GM12865 (cell line): ENCODE measurements at regions not wholly inside any gene's neighbourhood (a gene's known extent, or its start where the extent isn't known, plus 50 kb on each side); places are given as distances from the start of the nearest gene placed in this dataset.

ENCODE experiments used
- DNase-seq: peaks from one replicate; pipeline ENCODE4 v3.0.0; 2010; ENCODE audit warnings: low read depth
- H3K4me3 ChIP-seq: 2 replicates; pipeline ENCODE4 v1.5.1; 2011; ENCODE audit warnings: mild to moderate bottlenecking, low read depth, low read length, control low read depth
- TF ChIP-seq, protein P1 (sequence below): IDR thresholded peaks from 2 replicates; pipeline ENCODE4 v1.5.1; 2011; ENCODE audit warnings: low read length, control low read depth, low read depth, inconsistent platforms; ENCODE audit not compliant: insufficient read depth; ENCODE audit errors: missing control alignments

DNA sequence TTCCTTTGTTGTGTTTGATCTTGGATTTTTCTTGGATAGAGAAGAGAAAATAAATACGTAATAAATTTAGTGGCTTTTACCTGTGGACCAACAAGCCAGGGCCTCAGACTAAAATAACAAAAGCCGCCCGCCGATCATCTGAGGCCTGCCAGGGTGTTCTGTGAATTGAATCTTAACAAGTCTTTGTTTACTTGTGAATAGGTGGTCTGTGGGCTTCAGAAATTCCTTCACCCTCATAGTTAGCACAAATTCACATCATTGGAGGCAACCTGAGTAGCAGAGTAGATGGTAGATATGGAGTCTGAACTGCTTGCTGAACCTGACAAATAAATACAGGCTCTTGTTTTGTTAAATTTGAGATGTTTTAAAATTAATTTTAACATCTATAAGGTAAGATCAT lies 176.3 kb upstream of the MTNR1B start:
- DNase-seq, result no peak
- H3K4me3 ChIP-seq, result no peak overlapping the region
- TF ChIP-seq, protein P1, sequence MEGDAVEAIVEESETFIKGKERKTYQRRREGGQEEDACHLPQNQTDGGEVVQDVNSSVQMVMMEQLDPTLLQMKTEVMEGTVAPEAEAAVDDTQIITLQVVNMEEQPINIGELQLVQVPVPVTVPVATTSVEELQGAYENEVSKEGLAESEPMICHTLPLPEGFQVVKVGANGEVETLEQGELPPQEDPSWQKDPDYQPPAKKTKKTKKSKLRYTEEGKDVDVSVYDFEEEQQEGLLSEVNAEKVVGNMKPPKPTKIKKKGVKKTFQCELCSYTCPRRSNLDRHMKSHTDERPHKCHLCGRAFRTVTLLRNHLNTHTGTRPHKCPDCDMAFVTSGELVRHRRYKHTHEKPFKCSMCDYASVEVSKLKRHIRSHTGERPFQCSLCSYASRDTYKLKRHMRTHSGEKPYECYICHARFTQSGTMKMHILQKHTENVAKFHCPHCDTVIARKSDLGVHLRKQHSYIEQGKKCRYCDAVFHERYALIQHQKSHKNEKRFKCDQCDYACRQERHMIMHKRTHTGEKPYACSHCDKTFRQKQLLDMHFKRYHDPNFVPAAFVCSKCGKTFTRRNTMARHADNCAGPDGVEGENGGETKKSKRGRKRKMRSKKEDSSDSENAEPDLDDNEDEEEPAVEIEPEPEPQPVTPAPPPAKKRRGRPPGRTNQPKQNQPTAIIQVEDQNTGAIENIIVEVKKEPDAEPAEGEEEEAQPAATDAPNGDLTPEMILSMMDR, result no peak

DNA sequence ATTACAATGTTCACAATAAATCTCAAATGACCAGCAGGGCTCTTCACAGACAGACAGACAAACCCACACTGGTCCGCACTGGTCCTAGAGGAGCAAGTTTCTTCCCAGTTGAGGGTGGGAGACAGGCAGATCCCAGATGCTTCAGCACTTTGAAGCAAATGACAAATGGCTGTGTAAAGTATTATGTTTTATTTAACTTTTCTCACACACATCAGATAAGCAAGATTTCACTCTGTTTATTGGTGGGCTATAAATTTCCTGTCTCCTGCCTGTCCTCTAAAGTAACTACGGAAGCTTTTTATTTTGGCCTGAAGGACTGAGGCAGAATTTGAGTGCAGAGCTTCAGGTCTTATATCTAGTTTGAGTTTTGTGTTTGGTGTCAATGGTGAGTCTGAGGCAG lies 174.7 kb upstream of the MTNR1B start:
- TF ChIP-seq, protein P1, result no peak
- no peak for DNase-seq
- H3K4me3 ChIP-seq, result no peak overlapping the region

DNA sequence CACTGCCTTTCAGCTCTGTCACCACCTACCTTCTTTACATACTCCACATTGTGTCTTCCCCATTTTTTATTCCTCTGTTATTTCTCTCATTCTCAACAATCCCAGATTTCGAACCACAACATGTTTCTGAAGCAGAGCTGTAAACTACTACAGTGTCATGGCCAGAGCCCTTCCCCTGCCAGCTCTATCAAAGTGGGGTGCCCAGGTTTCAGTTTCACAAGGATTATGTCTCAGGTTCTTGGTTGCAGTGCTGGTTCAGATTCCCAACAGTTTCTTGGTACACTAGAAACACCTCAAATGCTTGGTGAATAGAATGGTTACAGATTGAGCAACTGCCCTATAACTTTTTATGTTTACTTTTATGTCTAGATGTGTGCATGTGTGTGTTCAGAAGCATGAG lies 172.7 kb upstream of the MTNR1B start:
- H3K4me3 ChIP-seq, result no peak overlapping the region

DNA sequence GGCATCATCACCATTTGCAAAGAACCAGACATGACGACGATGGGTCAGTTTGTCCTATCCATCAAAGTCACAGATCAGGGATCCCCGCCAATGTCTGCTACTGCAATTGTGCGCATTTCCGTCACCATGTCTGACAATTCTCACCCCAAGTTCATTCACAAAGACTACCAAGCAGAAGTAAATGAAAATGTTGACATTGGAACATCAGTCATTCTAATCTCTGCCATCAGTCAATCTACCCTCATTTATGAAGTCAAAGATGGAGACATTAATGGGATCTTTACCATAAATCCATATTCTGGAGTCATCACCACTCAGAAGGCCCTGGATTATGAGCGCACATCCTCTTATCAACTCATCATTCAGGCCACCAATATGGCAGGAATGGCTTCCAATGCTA lies 171.6 kb upstream of the MTNR1B start:
- no peak for DNase-seq
- H3K4me3 ChIP-seq, result no peak overlapping the region
- TF ChIP-seq, protein P1, result no peak

More for the DNA sequence above, 172.7 kb upstream of the MTNR1B start:
- TF ChIP-seq, protein P1, result no peak
- no peak for DNase-seq

DNA sequence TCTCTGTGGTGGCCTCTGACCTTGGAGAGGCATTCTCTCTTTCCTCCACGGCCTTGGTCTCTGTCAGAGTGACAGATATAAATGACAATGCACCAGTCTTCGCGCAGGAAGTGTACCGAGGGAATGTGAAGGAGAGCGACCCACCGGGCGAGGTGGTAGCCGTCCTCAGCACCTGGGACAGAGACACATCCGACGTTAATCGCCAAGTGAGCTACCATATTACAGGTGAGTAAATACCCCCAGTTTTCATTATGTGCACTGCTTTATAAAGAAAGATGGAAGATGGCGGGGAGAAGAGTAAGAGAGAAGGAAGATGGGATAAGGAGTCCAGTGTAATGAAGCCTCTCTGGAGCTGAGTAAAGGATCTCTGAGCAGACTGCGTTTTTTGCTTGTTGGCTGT lies 167.8 kb upstream of the MTNR1B start:
- TF ChIP-seq, protein P1, result no peak
- DNase-seq, result no peak
- H3K4me3 ChIP-seq, result no peak overlapping the region

DNA sequence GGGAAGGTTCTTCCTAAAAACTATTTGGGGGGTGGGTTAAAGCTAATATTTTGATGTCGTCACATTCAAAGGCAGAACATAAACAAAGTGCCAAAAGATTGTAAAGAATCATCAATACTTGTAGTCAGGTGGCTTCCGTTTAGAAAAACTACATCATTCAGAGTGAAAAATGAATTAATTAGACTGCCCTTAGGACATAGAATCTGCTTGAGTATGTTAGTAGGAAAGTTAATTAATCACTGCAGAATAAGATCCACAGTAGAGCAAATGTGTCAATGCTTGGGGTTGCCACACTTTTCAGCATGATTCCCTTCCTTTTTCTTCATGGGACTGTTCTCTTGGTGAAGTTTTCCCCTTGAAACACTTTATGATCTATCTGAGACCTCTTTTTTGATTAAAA lies 166.8 kb upstream of the MTNR1B start:
- no peak for DNase-seq
- TF ChIP-seq, protein P1, result no peak
- no peak overlapping the region for H3K4me3 ChIP-seq

DNA sequence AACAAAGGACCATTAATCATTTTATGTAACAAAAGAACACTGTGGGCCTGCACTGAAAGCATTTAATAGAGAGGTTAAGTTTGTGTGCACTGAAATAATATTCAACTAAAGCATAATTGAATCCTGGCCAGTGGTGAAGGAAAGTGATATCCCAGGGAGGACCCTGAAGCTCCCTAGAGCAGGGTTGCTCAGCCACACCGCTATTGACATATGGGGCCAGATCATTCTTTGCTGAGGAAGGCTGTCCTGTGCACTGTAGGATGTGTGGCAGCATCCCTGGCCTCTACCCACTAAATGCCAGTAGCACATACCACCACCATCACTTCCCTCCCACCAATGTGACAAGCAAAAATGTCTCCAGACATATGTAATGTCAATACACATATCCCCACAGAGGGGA lies 166.1 kb upstream of the MTNR1B start:
- no peak overlapping the region for H3K4me3 ChIP-seq
- no peak for DNase-seq
- TF ChIP-seq, protein P1, result no peak
